ENCODE measurements at regions not wholly inside any gene's neighbourhood (a gene's known extent, or its start where the extent isn't known, plus 50 kb on each side); places are given as distances from the start of the nearest gene placed in this dataset.

GRCh38 chr10:121654021-121654545 lies 55.8 kb upstream of the FGFR2 start:
- Histone ChIP-seq H3K4me1 (ENCODE audit: control insufficient read depth, insufficient read depth, low read length) (no peaks in the 10 kb centered on the region), H3K27ac (ENCODE audit: control insufficient read depth, insufficient read depth) (no peak overlapping the region), H3K4me3 (no peak overlapping the region), H3K4me2 (ENCODE audit: control insufficient read depth, insufficient read depth) (no peak overlapping the region), H2AFZ (ENCODE audit: control insufficient read depth, low read depth, low read length) (no peak overlapping the region), H3K79me2 (ENCODE audit: control insufficient read depth, insufficient read depth, low read length) (no peaks in the 10 kb centered on the region), H3K9me3 (replicated peaks; ENCODE audit: control insufficient read depth, insufficient read depth, low read length) (no peaks in the 10 kb centered on the region), H3K36me3 (ENCODE audit: control insufficient read depth in 2 of 2, insufficient read depth in 2 of 2, low read length in 1 of 2) (no peaks in the 10 kb centered on the region), H4K20me1 (ENCODE audit: control insufficient read depth, insufficient read depth) (no peaks in the 10 kb centered on the region), H3K9ac (ENCODE audit: control insufficient read depth, insufficient read depth, low read length) (no peak overlapping the region), H3K27me3 (replicated peaks in 1 of 2; ENCODE audit: control insufficient read depth in 2 of 2, insufficient read depth in 2 of 2, low read length in 1 of 2) (peaks cover 0 to 1% of the 10 kb centered on the region in 2 experiments; a peak in 1 of 4 replicates)
- BruUV-seq (replicated peaks): no TSS peak
- RAD21 ChIA-PET (ENCODE audit: unreplicated experiment): no interaction called here
- 55% methylated on average over 10 of the region's 10 CpGs for WGBS (ENCODE audit: insufficient coverage, insufficient replicate concordance, low lambda C conversion rate, missing lambda C conversion rate)
- CTCF ChIA-PET: no interaction called here
- intact Hi-C loops (cut with micrococcal nuclease; ENCODE audit: unreplicated experiment): no loop called here
- FAIRE-seq: no peak
- no peak for ATAC-seq
- POLR2A ChIA-PET: no interaction called here
- DNase-seq (ENCODE audit: low read depth, low spot score): no peak
- in situ Hi-C loops (cut with MboI): no loop called here
- SMC1A ChIA-PET (ENCODE audit: uncharacterized antibody, unreplicated experiment): no interaction called here
- TF ChIP-seq STAT1 (conservative IDR thresholded peaks at IDR 0.05): no peak

- no peak overlapping the region for H3K9ac ChIP-seq (ENCODE audit: control insufficient read depth, insufficient read depth, low read length)
- POLR2A ChIA-PET: no interaction called here
- no peak overlapping the region for H3K27ac ChIP-seq (ENCODE audit: control insufficient read depth, insufficient read depth)
- H3K4me2 ChIP-seq (ENCODE audit: control insufficient read depth, insufficient read depth): no peak overlapping the region
- TF ChIP-seq, protein P1, sequence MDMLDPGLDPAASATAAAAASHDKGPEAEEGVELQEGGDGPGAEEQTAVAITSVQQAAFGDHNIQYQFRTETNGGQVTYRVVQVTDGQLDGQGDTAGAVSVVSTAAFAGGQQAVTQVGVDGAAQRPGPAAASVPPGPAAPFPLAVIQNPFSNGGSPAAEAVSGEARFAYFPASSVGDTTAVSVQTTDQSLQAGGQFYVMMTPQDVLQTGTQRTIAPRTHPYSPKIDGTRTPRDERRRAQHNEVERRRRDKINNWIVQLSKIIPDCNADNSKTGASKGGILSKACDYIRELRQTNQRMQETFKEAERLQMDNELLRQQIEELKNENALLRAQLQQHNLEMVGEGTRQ (IDR thresholded peaks at IDR 0.05; ENCODE audit: borderline replicate concordance, low read depth, low read length): no peak
- TF ChIP-seq SMARCA5 (IDR thresholded peaks at IDR 0.05) (no peak), NR2C2 (IDR thresholded peaks at IDR 0.05; ENCODE audit: borderline replicate concordance, control insufficient read depth, insufficient read length, low read depth) (no peak), STAT1 (conservative IDR thresholded peaks at IDR 0.05) (no peak), TARDBP (IDR thresholded peaks at IDR 0.05; ENCODE audit: borderline replicate concordance) (no peak), CBFB (IDR thresholded peaks at IDR 0.05; ENCODE audit: low read depth) (no peak)
- SMC1A ChIA-PET (ENCODE audit: uncharacterized antibody, unreplicated experiment): no interaction called here
- no peak for ATAC-seq
- H3K27me3 ChIP-seq (replicated peaks in 1 of 2; ENCODE audit: control insufficient read depth in 2 of 2, insufficient read depth in 2 of 2, low read length in 1 of 2): peaks cover 0 to 1% of the 10 kb centered on the region in 2 experiments; a peak in 1 of 4 replicates
- DNase-seq (ENCODE audit: low read depth, low spot score): no peak
- WGBS (ENCODE audit: insufficient coverage, insufficient replicate concordance, low lambda C conversion rate, missing lambda C conversion rate): 48% methylated on average over 8 of the region's 8 CpGs
- no peaks in the 10 kb centered on the region for H3K36me3 ChIP-seq (ENCODE audit: control insufficient read depth in 2 of 2, insufficient read depth in 2 of 2, low read length in 1 of 2)
- H2AFZ ChIP-seq (ENCODE audit: control insufficient read depth, low read depth, low read length): no peak overlapping the region
- H4K20me1 ChIP-seq (ENCODE audit: control insufficient read depth, insufficient read depth): no peaks in the 10 kb centered on the region
- in situ Hi-C loops (cut with MboI) (no loop called here), intact Hi-C loops (cut with micrococcal nuclease; ENCODE audit: unreplicated experiment) (no loop called here)
- CTCF ChIA-PET: no interaction called here
- no TSS peak for BruUV-seq (replicated peaks)
- no peaks in the 10 kb centered on the region for H3K79me2 ChIP-seq (ENCODE audit: control insufficient read depth, insufficient read depth, low read length)
- no peaks in the 10 kb centered on the region for H3K9me3 ChIP-seq (replicated peaks; ENCODE audit: control insufficient read depth, insufficient read depth, low read length)
- RAD21 ChIA-PET (ENCODE audit: unreplicated experiment): no interaction called here
- no peak for FAIRE-seq
- H3K4me1 ChIP-seq (ENCODE audit: control insufficient read depth, insufficient read depth, low read length): no peaks in the 10 kb centered on the region
- H3K4me3 ChIP-seq: no peak overlapping the region
These were observed 55.4 kb upstream of the FGFR2 start for GRCh38 chr10:121653608-121654007.

Measured in GM12878 (cell line).